IPS DF 6.9 (cell line): ENCODE measurements at regions not wholly inside any gene's neighbourhood (a gene's known extent, or its start where the extent isn't known, plus 50 kb on each side); places are given as distances from the start of the nearest gene placed in this dataset.
"Not testable (repeated sequence)": the region's sequence is repeated elsewhere in the genome, so short reads cannot be mapped to it uniquely, and the experiment has no call there.

Experiments used
- DNase-seq: peaks from one replicate; pipeline ENCODE4 v3.0.0-alpha.2; 2013; ENCODE audit warnings: low read depth, low spot score
- H3K27ac ChIP-seq: one replicate; pipeline ENCODE4 v1.5.1; 2013; ENCODE audit warnings: low read length, control low read depth
- H3K27me3 ChIP-seq: 2 replicates; pipeline ENCODE4 v1.6.1; 2013; ENCODE audit warnings: mild to moderate bottlenecking, low read length; ENCODE audit not compliant: control insufficient read depth, insufficient read depth
- H3K36me3 ChIP-seq: 2 replicates; pipeline ENCODE4 v1.6.1; 2013; ENCODE audit warnings: low read length; ENCODE audit not compliant: control insufficient read depth, insufficient read depth
- H3K4me1 ChIP-seq: 2 replicates; pipeline ENCODE4 v1.6.1; 2013; ENCODE audit warnings: low read length; ENCODE audit not compliant: control insufficient read depth, insufficient read depth
- H3K4me3 ChIP-seq: 2 replicates; pipeline ENCODE4 v1.5.1; 2013; ENCODE audit warnings: mild to moderate bottlenecking, low read length
- H3K9me3 ChIP-seq: 2 replicates; pipeline ENCODE4 v1.6.1; 2013; ENCODE audit warnings: low read length, inconsistent platforms; ENCODE audit not compliant: control insufficient read depth, insufficient read depth
- WGBS: extraction: QIAGEN DNeasy Blood & Tissue Kit; methylation state at CpG from one replicate; pipeline ENCODE4 v1.1.7; 2013; ENCODE audit warnings: mixed read lengths, missing lambda C conversion rate; ENCODE audit not compliant: insufficient read length, insufficient coverage; 5-methylcytosine and 5-hydroxymethylcytosine counted together

GRCh38 chr11:39385911-39386310 is 2073.5 kb downstream of the LRRC4C start:
- Histone ChIP-seq H3K27me3 (no peaks in the 10 kb centered on the region), H3K27ac (no peak overlapping the region)
- no peak for DNase-seq

GRCh38 chr11:39374963-39375698 is 2084.3 kb downstream of the LRRC4C start:
- no peak overlapping the region for H3K27ac ChIP-seq
- H3K36me3 ChIP-seq, result no peaks in the 10 kb centered on the region
- no peak overlapping the region for H3K4me3 ChIP-seq
- H3K27me3 ChIP-seq, result no peaks in the 10 kb centered on the region
- H3K4me1 ChIP-seq, result no peaks in the 10 kb centered on the region
- H3K9me3 ChIP-seq, result no peaks in the 10 kb centered on the region
- no peak for DNase-seq
- WGBS, result no CpG with 5 or more reads among the region's 8 CpGs

More at GRCh38 chr11:39385911-39386310, 2073.5 kb downstream of the LRRC4C start:
- no peaks in the 10 kb centered on the region for H3K36me3 ChIP-seq
- H3K4me1 ChIP-seq, result no peaks in the 10 kb centered on the region
- no peaks in the 10 kb centered on the region for H3K9me3 ChIP-seq
- H3K4me3 ChIP-seq, result no peak overlapping the region

GRCh38 chr11:39367534-39367933 is 2091.9 kb downstream of the LRRC4C start:
- H3K27me3 ChIP-seq, result no peaks in the 10 kb centered on the region
- no peaks in the 10 kb centered on the region for H3K4me1 ChIP-seq
- H3K9me3 ChIP-seq, result no peaks in the 10 kb centered on the region
- no peak overlapping the region for H3K4me3 ChIP-seq
- H3K27ac ChIP-seq, result no peak overlapping the region
- no peaks in the 10 kb centered on the region for H3K36me3 ChIP-seq
- DNase-seq, result no peak
- WGBS, result no CpG with 5 or more reads among the region's 3 CpGs

- no CpG with 5 or more reads among the region's 2 CpGs for WGBS
- H3K27ac ChIP-seq, result no peak overlapping the region
- DNase-seq, result no peak
- H3K27me3 ChIP-seq, result no peaks in the 10 kb centered on the region
- no peaks in the 10 kb centered on the region for H3K4me1 ChIP-seq
- H3K9me3 ChIP-seq, result no peaks in the 10 kb centered on the region
- no peaks in the 10 kb centered on the region for H3K36me3 ChIP-seq
- H3K4me3 ChIP-seq, result no peak overlapping the region
Observed at GRCh38 chr11:39365809-39366436, 2093.5 kb downstream of the LRRC4C start.

- no CpG with 5 or more reads among the region's 1 CpG for WGBS
- no peak for DNase-seq
Observed at GRCh38 chr11:39363571-39363970, 2095.9 kb downstream of the LRRC4C start.

GRCh38 chr11:39361557-39361956 is 2097.9 kb downstream of the LRRC4C start:
- Histone ChIP-seq H3K36me3 (no peaks in the 10 kb centered on the region), H3K4me1 (no peaks in the 10 kb centered on the region), H3K27ac (no peak overlapping the region), H3K9me3 (no peaks in the 10 kb centered on the region), H3K27me3 (no peaks in the 10 kb centered on the region), H3K4me3 (no peak overlapping the region)
- DNase-seq, result no peak
- WGBS, result no CpG with 5 or more reads among the region's 1 CpG

More at GRCh38 chr11:39363571-39363970, 2095.9 kb downstream of the LRRC4C start:
- no peaks in the 10 kb centered on the region for H3K9me3 ChIP-seq
- H3K27ac ChIP-seq, result no peak overlapping the region
- H3K27me3 ChIP-seq, result no peaks in the 10 kb centered on the region
- no peaks in the 10 kb centered on the region for H3K4me1 ChIP-seq
- no peak overlapping the region for H3K4me3 ChIP-seq
- H3K36me3 ChIP-seq, result no peaks in the 10 kb centered on the region

GRCh38 chr11:39345834-39346442 is 2113.5 kb downstream of the LRRC4C start:
- no peak overlapping the region for H3K4me3 ChIP-seq
- H3K4me1 ChIP-seq, result no peaks in the 10 kb centered on the region
- H3K27ac ChIP-seq, result no peak overlapping the region
- WGBS, result no CpG with 5 or more reads among the region's 5 CpGs
- no peak for DNase-seq
- H3K27me3 ChIP-seq, result no peaks in the 10 kb centered on the region
- no peaks in the 10 kb centered on the region for H3K9me3 ChIP-seq
- no peaks in the 10 kb centered on the region for H3K36me3 ChIP-seq

- WGBS, result no CpG with 5 or more reads among the region's 4 CpGs
- H3K9me3 ChIP-seq, result 0 out of 2 replicates have a peak, but pooled peaks cover 3% of the 10 kb centered on the region
- no peak overlapping the region for H3K27ac ChIP-seq
- DNase-seq, result no peak
- H3K27me3 ChIP-seq, result no peaks in the 10 kb centered on the region
- H3K36me3 ChIP-seq, result no peaks in the 10 kb centered on the region
- H3K4me3 ChIP-seq, result no peak overlapping the region
- H3K4me1 ChIP-seq, result no peaks in the 10 kb centered on the region
Observed at GRCh38 chr11:39341461-39341860, 2118.0 kb downstream of the LRRC4C start.

- not testable (repeated sequence) for H3K4me3 ChIP-seq, H3K27ac ChIP-seq, H3K9me3 ChIP-seq, H3K27me3 ChIP-seq, DNase-seq, H3K36me3 ChIP-seq, H3K4me1 ChIP-seq
- WGBS, result no CpG with 5 or more reads among the region's 21 CpGs
Observed at GRCh38 chr11:39333006-39333405, 2126.4 kb downstream of the LRRC4C start.

GRCh38 chr11:39327302-39327701 is 2132.2 kb downstream of the LRRC4C start:
- WGBS, result no CpG with 5 or more reads among the region's 6 CpGs
- Histone ChIP-seq H3K36me3 (no peaks in the 10 kb centered on the region), H3K4me3 (no peak overlapping the region), H3K27me3 (no peaks in the 10 kb centered on the region), H3K27ac (no peak overlapping the region), H3K9me3 (no peaks in the 10 kb centered on the region), H3K4me1 (no peaks in the 10 kb centered on the region)
- no peak for DNase-seq
